HepG2 (cell line): ENCODE measurements at regions not wholly inside any gene's neighbourhood (a gene's known extent, or its start where the extent isn't known, plus 50 kb on each side); places are given as distances from the start of the nearest gene placed in this dataset.

Source experiments
- ATAC-seq: fragments of 200-7000 bp; cut with Tn5 transposase; 3 replicates; pipeline ENCODE4 v1.9.1; 2020; ENCODE audit warnings: mild to moderate bottlenecking, moderate library complexity
- BruUV-seq: library from RNA; stranded (reverse); fragments of 400-500 nt; replicated peaks from 2 replicates; lab custom pipeline; 2021; lab: Mats Ljungman, UMichigan
- CTCF ChIA-PET: fragments of 300-600 bp; formaldehyde crosslinking; extraction: SDS; loops from one replicate; lab custom pipeline; 2021; ENCODE audit warnings: low total read pairs, inconsistent platforms, low intra/inter-chr PET ratio; lab: Yijun Ruan, JAX
- POLR2A ChIA-PET: fragments of 350-600 bp; sonication (Branson Sonifier 250); formaldehyde crosslinking; loops from one replicate; lab custom pipeline; 2020; ENCODE audit warnings: antibody characterized with exemption, inconsistent platforms; lab: Yijun Ruan, JAX
- DNase-seq: peaks from one replicate; pipeline ENCODE4 v3.0.0-alpha.2; 2015; ENCODE audit warnings: low spot score
- FAIRE-seq: peaks from 3 replicates; lab custom pipeline; 2011; peaks lifted over from hg19 to GRCh38; lab: Jason Lieb, UNC
- H2AFZ ChIP-seq: one replicate; pipeline ENCODE4 v1.6.1; 2011; ENCODE audit warnings: low read length, inconsistent platforms
- H3K27ac ChIP-seq: fragments of 300-600 bp; 3 replicates; pipeline ENCODE4 v1.8.0; 2011; ENCODE audit warnings: mixed run types, mild to moderate bottlenecking, mixed read lengths, low read length, inconsistent platforms; ENCODE audit not compliant: insufficient read depth; ENCODE audit errors: extremely low read length
- H3K27me3 ChIP-seq, 2 experiments: fragments of 200-600 bp in 1 of 2; 2 replicates in 1 of 2; 3 replicates in 1 of 2; pipeline versions ENCODE4 v1.6.0 to v1.8.0; 2011; ENCODE audit warnings: low read length in 2 of 2, mild to moderate bottlenecking in 2 of 2, moderate library complexity in 2 of 2, inconsistent platforms in 1 of 2; ENCODE audit not compliant: insufficient read depth in 2 of 2, control insufficient read depth in 1 of 2
- H3K36me3 ChIP-seq, 2 experiments: fragments of 200-600 bp in 1 of 2; replicated peaks in 1 of 2; 2 replicates in 1 of 2; 3 replicates in 1 of 2; pipeline versions ENCODE4 v1.5.1 to v1.8.0; 2011; ENCODE audit warnings: low read length in 2 of 2, inconsistent platforms in 1 of 2; ENCODE audit not compliant: insufficient read depth in 2 of 2, control insufficient read depth in 1 of 2
- H3K4me1 ChIP-seq: 2 replicates; pipeline ENCODE4 v1.5.1; 2012; ENCODE audit warnings: low read length, inconsistent platforms; ENCODE audit not compliant: insufficient read depth
- H3K4me2 ChIP-seq: 2 replicates; pipeline ENCODE4 v1.6.0; 2011; ENCODE audit warnings: low read depth, low read length, inconsistent platforms
- H3K4me3 ChIP-seq, 3 experiments: fragments of 200-600 bp in 1 of 3; sonication (generic), shearing (Covaris generic) in 1 of 3; replicated peaks in 1 of 3; 2 replicates each; pipeline ENCODE4 v1.5.1; 2011 to 2016; ENCODE audit warnings: low read length in 3 of 3, inconsistent platforms in 2 of 3, low read depth in 2 of 3, mild to moderate bottlenecking in 2 of 3, control low read depth in 1 of 3, mixed read lengths in 1 of 3; ENCODE audit not compliant: insufficient read depth in 1 of 3
- H3K79me2 ChIP-seq: one replicate; pipeline ENCODE4 v1.6.1; 2011; ENCODE audit warnings: low read length, inconsistent platforms; ENCODE audit not compliant: insufficient read depth
- H3K9ac ChIP-seq: 2 replicates; pipeline ENCODE4 v1.6.0; 2011; ENCODE audit warnings: mild to moderate bottlenecking, low read depth, low read length, inconsistent platforms; ENCODE audit not compliant: insufficient read depth
- H3K9me3 ChIP-seq: 2 replicates; pipeline ENCODE4 v1.5.1; 2012; ENCODE audit warnings: mild to moderate bottlenecking, low read length
- H4K20me1 ChIP-seq: 2 replicates; pipeline ENCODE4 v1.6.0; 2011; ENCODE audit warnings: inconsistent platforms, mild to moderate bottlenecking, low read length, moderate library complexity; ENCODE audit not compliant: insufficient read depth
- ARNT2 ChIP-seq: sonication (generic); formaldehyde crosslinking; IDR thresholded peaks from 2 replicates; pipeline ENCODE4 v1.8.0; 2022; ENCODE audit warnings: mild to moderate bottlenecking, low read depth, missing genetic modification reagents, moderate library complexity
- ATF5 ChIP-seq: sonication (generic); formaldehyde crosslinking; IDR thresholded peaks from 2 replicates; pipeline ENCODE4 v1.4.0; 2020; ENCODE audit warnings: mild to moderate bottlenecking, low read depth, missing genetic modification reagents
- FIP1L1 ChIP-seq: fragments of 200-400 bp; formaldehyde crosslinking; IDR thresholded peaks from 2 replicates; pipeline ENCODE4 v1.6.1; 2018; ENCODE audit warnings: low read depth, mild to moderate bottlenecking, low read length, moderate library complexity, borderline replicate concordance; ENCODE audit not compliant: insufficient read depth
- KDM1A ChIP-seq: IDR thresholded peaks from 2 replicates; pipeline ENCODE4 v1.6.1; 2016; ENCODE audit warnings: missing compliant biosample characterization
- SRSF4 ChIP-seq: fragments of 200-400 bp; formaldehyde crosslinking; IDR thresholded peaks from one replicate; pipeline ENCODE4 v1.6.1; 2018; ENCODE audit warnings: mild to moderate bottlenecking, low read depth, low read length, moderate library complexity; ENCODE audit not compliant: poor library complexity, severe bottlenecking
- ZNF234 ChIP-seq: sonication (generic); formaldehyde crosslinking; conservative IDR thresholded peaks from 2 replicates; pipeline ENCODE4 v1.5.1; 2020; ENCODE audit warnings: mild to moderate bottlenecking, missing genetic modification reagents
- ZNF441 ChIP-seq: sonication (generic); formaldehyde crosslinking; IDR thresholded peaks from 2 replicates; pipeline ENCODE4 v1.7.0; 2021; ENCODE audit warnings: missing genetic modification reagents, borderline replicate concordance
- ZNF558 ChIP-seq: sonication (generic); formaldehyde crosslinking; IDR thresholded peaks from 2 replicates; pipeline ENCODE4 v1.9.0; 2022; ENCODE audit warnings: mild to moderate bottlenecking, missing genetic modification reagents, borderline replicate concordance
- ZNF724P ChIP-seq: sonication (generic); formaldehyde crosslinking; IDR thresholded peaks from 2 replicates; pipeline ENCODE4 v1.8.0; 2022; ENCODE audit warnings: missing genetic modification reagents, borderline replicate concordance
- ZNF816 ChIP-seq: sonication (generic); formaldehyde crosslinking; IDR thresholded peaks from 2 replicates; pipeline ENCODE4 v1.8.0; 2022; ENCODE audit warnings: missing genetic modification reagents, mild to moderate bottlenecking, borderline replicate concordance
- WGBS: methylation state at CpG from one replicate; pipeline ENCODE4 v1.1.6; 2017; ENCODE audit warnings: low lambda C conversion rate; 5-methylcytosine and 5-hydroxymethylcytosine counted together
- in situ Hi-C: cut with HindIII; loops from 2 replicates; pipeline ENCODE4 v1.10.0; 2017; ENCODE audit warnings: low pct_unique_long_range_greater_than_20kb; ENCODE audit not compliant: extremely low pct_ligation_motif_present
- intact Hi-C: fragments of 100-400 bp; cut with micrococcal nuclease; formaldehyde crosslinking; loops from one replicate; pipeline ENCODE4 v1.10.0; 2022; ENCODE audit not compliant: unreplicated experiment

GRCh38 chr3:106842151-106842550 lies 535.1 kb upstream of the CCDC54 start:
- WGBS: 1% methylated on average over 2 of the region's 2 CpGs
- H4K20me1 ChIP-seq: no peaks in the 10 kb centered on the region
- no peak overlapping the region for H3K9ac ChIP-seq
- no peaks in the 10 kb centered on the region for H3K9me3 ChIP-seq
- FAIRE-seq: no peak
- no peak for ATAC-seq
- CTCF ChIA-PET: no interaction called here
- in situ Hi-C loops: no loop called here
- H3K36me3 ChIP-seq: no peaks in the 10 kb centered on the region
- H3K79me2 ChIP-seq: no peaks in the 10 kb centered on the region
- POLR2A ChIA-PET: no interaction called here
- no peaks in the 10 kb centered on the region for H3K27me3 ChIP-seq
- H3K4me3 ChIP-seq: no peak overlapping the region
- BruUV-seq: no TSS peak
- no peak for DNase-seq
- no peak overlapping the region for H3K27ac ChIP-seq
- TF ChIP-seq ZNF816 (CRISPR knock-in tag) (no peak), ZNF234 (CRISPR knock-in tag) (no peak), SRSF4 (no peak), ATF5 (no peak), KDM1A (CRISPR knock-in tag) (no peak), ZNF724P (CRISPR knock-in tag) (no peak), ARNT2 (CRISPR knock-in tag) (no peak), ZNF441 (no peak), ZNF558 (CRISPR knock-in tag) (no peak), FIP1L1 (no peak)
- H2AFZ ChIP-seq: no peak overlapping the region
- intact Hi-C loops: no loop called here
- H3K4me2 ChIP-seq: no peak overlapping the region
- no peaks in the 10 kb centered on the region for H3K4me1 ChIP-seq
